HepG2 (cell line): ENCODE measurements at regions not wholly inside any gene's neighbourhood (a gene's known extent, or its start where the extent isn't known, plus 50 kb on each side); places are given as distances from the start of the nearest gene placed in this dataset.

Source experiments
- ARID5B ChIP-seq: IDR thresholded peaks from 2 replicates; pipeline ENCODE4 v1.4.0; 2020; ENCODE audit warnings: mild to moderate bottlenecking, missing genetic modification reagents
- DRAP1 ChIP-seq: IDR thresholded peaks from 2 replicates; pipeline ENCODE4 v1.6.1; 2016; ENCODE audit warnings: missing genetic modification reagents, missing compliant biosample characterization
- MAFG ChIP-seq: sonication (generic); formaldehyde crosslinking; IDR thresholded peaks from 2 replicates; pipeline ENCODE4 v1.5.1; 2020; ENCODE audit warnings: mild to moderate bottlenecking, missing genetic modification reagents
- NFAT5 ChIP-seq: sonication (generic); formaldehyde crosslinking; IDR thresholded peaks from 2 replicates; pipeline ENCODE4 v1.4.0; 2020; ENCODE audit warnings: missing genetic modification reagents
- NR0B2 ChIP-seq: sonication (generic); formaldehyde crosslinking; IDR thresholded peaks from 2 replicates; pipeline ENCODE4 v1.4.0; 2020; ENCODE audit warnings: mild to moderate bottlenecking, missing genetic modification reagents
- SCMH1 ChIP-seq: sonication (generic); formaldehyde crosslinking; IDR thresholded peaks from 2 replicates; pipeline ENCODE4 v1.9.0; 2021; ENCODE audit warnings: missing genetic modification reagents, mild to moderate bottlenecking, borderline replicate concordance
- THAP9 ChIP-seq: sonication (generic); formaldehyde crosslinking; IDR thresholded peaks from 2 replicates; pipeline ENCODE4; 2020; ENCODE audit warnings: missing genetic modification reagents, mild to moderate bottlenecking, borderline replicate concordance
- ZBTB4 ChIP-seq: sonication (generic); formaldehyde crosslinking; IDR thresholded peaks from 2 replicates; pipeline ENCODE4 v1.4.0; 2020; ENCODE audit warnings: missing genetic modification reagents, mild to moderate bottlenecking, borderline replicate concordance
- ZKSCAN1 ChIP-seq: fragments of 150-350 bp; IDR thresholded peaks from 2 replicates; pipeline ENCODE4 v1.6.1; 2014; ENCODE audit warnings: low read length
- ZMYM4 ChIP-seq: sonication (generic); formaldehyde crosslinking; IDR thresholded peaks from 2 replicates; pipeline ENCODE4 v1.8.1; 2023; ENCODE audit warnings: mild to moderate bottlenecking, missing genetic modification reagents
- ZNF256 ChIP-seq: sonication (generic); formaldehyde crosslinking; conservative IDR thresholded peaks from 2 replicates; pipeline ENCODE4 v1.4.0; 2020; ENCODE audit warnings: missing genetic modification reagents

- peak; percentile 25; the same call in 1 of the 2 replicates for TF ChIP-seq NR0B2
- peak; percentile 39; the same call in 1 of the 2 replicates for TF ChIP-seq DRAP1 (CRISPR knock-in tag)
- TF ChIP-seq ARID5B (CRISPR knock-in tag), result peak; percentile 52
- no peak for TF ChIP-seq NFAT5 (CRISPR knock-in tag)
- peak; percentile 60; the same call in 1 of the 2 replicates for TF ChIP-seq THAP9 (CRISPR knock-in tag)
- no peak for TF ChIP-seq ZKSCAN1
- no peak for TF ChIP-seq ZBTB4 (CRISPR knock-in tag)
- no peak for TF ChIP-seq SCMH1
- 0 out of 2 replicates have a peak, but pooled peaks have one; percentile 53 for TF ChIP-seq ZNF256 (CRISPR knock-in tag)
- peak; percentile 11; the same call in 1 of the 2 replicates for TF ChIP-seq ZMYM4 (CRISPR knock-in tag)
- TF ChIP-seq MAFG (CRISPR knock-in tag), result no peak
Measured at GRCh38 chr2:234690569-234691213, 193.8 kb upstream of the ARL4C start (continued).
